ENCODE measurements at regions not wholly inside any gene's neighbourhood (a gene's known extent, or its start where the extent isn't known, plus 50 kb on each side); places are given as distances from the start of the nearest gene placed in this dataset.

DNA sequence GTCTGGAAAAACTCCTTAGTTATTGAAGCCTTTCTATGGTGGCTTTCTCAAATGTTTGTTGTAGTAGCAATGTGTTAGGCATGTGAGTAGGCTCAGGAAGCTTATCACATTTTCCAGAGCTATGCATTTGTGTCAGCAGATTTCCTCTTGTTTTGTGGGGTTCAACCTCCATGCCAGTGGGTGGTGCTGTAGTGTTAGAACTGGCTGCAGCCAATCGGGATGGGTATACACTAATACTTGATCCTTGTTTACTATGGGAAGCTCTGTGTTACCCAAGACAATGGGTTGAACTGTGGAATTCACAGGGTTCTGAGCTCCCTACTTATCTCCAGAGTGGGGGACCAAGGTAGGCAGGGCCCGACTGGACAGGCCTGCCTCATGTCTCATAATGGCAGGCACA lies 348.5 kb upstream of the ADAMTS5 start:
- TF ChIP-seq, protein P1, sequence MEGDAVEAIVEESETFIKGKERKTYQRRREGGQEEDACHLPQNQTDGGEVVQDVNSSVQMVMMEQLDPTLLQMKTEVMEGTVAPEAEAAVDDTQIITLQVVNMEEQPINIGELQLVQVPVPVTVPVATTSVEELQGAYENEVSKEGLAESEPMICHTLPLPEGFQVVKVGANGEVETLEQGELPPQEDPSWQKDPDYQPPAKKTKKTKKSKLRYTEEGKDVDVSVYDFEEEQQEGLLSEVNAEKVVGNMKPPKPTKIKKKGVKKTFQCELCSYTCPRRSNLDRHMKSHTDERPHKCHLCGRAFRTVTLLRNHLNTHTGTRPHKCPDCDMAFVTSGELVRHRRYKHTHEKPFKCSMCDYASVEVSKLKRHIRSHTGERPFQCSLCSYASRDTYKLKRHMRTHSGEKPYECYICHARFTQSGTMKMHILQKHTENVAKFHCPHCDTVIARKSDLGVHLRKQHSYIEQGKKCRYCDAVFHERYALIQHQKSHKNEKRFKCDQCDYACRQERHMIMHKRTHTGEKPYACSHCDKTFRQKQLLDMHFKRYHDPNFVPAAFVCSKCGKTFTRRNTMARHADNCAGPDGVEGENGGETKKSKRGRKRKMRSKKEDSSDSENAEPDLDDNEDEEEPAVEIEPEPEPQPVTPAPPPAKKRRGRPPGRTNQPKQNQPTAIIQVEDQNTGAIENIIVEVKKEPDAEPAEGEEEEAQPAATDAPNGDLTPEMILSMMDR (IDR thresholded peaks at IDR 0.05; ENCODE audit: low read depth, low read length, poor library complexity, severe bottlenecking), result no peak
- no peak for TF ChIP-seq EZH2phosphoT487 (IDR thresholded peaks at IDR 0.05; ENCODE audit: borderline replicate concordance, low read length)
